PC-3 (cell line): ENCODE measurements at regions not wholly inside any gene's neighbourhood (a gene's known extent, or its start where the extent isn't known, plus 50 kb on each side); places are given as distances from the start of the nearest gene placed in this dataset.

Experiments used
- CTCF ChIP-seq: fragments of 300-600 bp; sonication (generic); conservative IDR thresholded peaks from 2 replicates; pipeline ENCODE4 v1.5.1; 2017; ENCODE audit warnings: antibody characterized with exemption, low read depth, mild to moderate bottlenecking, low read length
- EZH2 ChIP-seq: fragments of 300-600 bp; sonication (generic); IDR thresholded peaks from one replicate; pipeline ENCODE4 v1.6.1; 2017; ENCODE audit warnings: antibody characterized with exemption, mild to moderate bottlenecking, low read length; ENCODE audit not compliant: unreplicated experiment
- EZH2phosphoT487 ChIP-seq: fragments of 300-600 bp; sonication (generic); IDR thresholded peaks from 2 replicates; pipeline ENCODE4 v1.6.1; 2018; ENCODE audit warnings: mild to moderate bottlenecking, antibody characterized with exemption, low read length, borderline replicate concordance

GRCh38 chr9:135374591-135374990 lies 105.0 kb upstream of the PPP1R26 start:
- TF ChIP-seq CTCF (no peak), EZH2phosphoT487 (no peak), EZH2 (no peak)
